Keratinocyte (primary cell): ENCODE measurements at regions not wholly inside any gene's neighbourhood (a gene's known extent, or its start where the extent isn't known, plus 50 kb on each side); places are given as distances from the start of the nearest gene placed in this dataset.

Source experiments
- EZH2 ChIP-seq: IDR thresholded peaks from one replicate; pipeline ENCODE4 v1.6.1; 2012; ENCODE audit warnings: inconsistent platforms, mild to moderate bottlenecking, low read length, moderate library complexity
- TF ChIP-seq, protein P1 (sequence below), 3 experiments: IDR thresholded peaks in 1 of 3; conservative IDR thresholded peaks in 1 of 3; optimal IDR thresholded peaks in 1 of 3; 2 replicates in 2 of 3; 3 replicates in 1 of 3; pipeline versions ENCODE3 to v1.5.1; 2011; ENCODE audit warnings: low read length in 3 of 3, mild to moderate bottlenecking in 3 of 3, moderate library complexity in 2 of 3, control low read depth in 1 of 3, inconsistent platforms in 1 of 3; ENCODE audit not compliant: insufficient read depth in 2 of 3; ENCODE audit errors: extremely low read depth in 1 of 3

DNA sequence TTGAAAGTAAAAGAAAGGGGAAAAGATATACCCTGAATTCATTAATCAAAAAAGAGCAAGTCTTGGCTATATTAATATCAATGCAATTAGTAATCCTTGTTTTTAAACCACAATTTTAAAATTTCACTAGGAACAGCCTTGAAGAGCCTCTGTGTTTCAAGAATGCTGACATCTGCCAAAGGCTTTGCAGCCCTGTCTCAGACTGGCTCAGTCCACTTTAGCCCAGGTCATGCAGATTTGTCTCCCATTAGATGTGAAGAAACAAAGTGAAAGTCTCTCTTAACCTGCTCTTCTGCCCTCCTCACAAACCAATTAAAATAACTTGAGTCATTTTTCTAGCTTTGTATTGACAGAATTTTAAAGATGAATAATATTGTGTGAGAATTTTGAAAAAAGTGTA lies 102.7 kb upstream of the CARMIL1 start:
- TF ChIP-seq, protein P1, sequence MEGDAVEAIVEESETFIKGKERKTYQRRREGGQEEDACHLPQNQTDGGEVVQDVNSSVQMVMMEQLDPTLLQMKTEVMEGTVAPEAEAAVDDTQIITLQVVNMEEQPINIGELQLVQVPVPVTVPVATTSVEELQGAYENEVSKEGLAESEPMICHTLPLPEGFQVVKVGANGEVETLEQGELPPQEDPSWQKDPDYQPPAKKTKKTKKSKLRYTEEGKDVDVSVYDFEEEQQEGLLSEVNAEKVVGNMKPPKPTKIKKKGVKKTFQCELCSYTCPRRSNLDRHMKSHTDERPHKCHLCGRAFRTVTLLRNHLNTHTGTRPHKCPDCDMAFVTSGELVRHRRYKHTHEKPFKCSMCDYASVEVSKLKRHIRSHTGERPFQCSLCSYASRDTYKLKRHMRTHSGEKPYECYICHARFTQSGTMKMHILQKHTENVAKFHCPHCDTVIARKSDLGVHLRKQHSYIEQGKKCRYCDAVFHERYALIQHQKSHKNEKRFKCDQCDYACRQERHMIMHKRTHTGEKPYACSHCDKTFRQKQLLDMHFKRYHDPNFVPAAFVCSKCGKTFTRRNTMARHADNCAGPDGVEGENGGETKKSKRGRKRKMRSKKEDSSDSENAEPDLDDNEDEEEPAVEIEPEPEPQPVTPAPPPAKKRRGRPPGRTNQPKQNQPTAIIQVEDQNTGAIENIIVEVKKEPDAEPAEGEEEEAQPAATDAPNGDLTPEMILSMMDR (optimal IDR thresholded peaks at IDR 0.05 in 1 of 3, IDR thresholded peaks at IDR 0.05 in 1 of 3, conservative IDR thresholded peaks at IDR 0.05 in 1 of 3; ENCODE audit: extremely low read depth in 1 of 3, insufficient read depth in 2 of 3, low read length in 3 of 3), result no peak
- no peak for TF ChIP-seq EZH2
